ENCODE measurements at regions not wholly inside any gene's neighbourhood (a gene's known extent, or its start where the extent isn't known, plus 50 kb on each side); places are given as distances from the start of the nearest gene placed in this dataset.
A peak's percentile ranks its signal among the peaks of the same experiment; 100 is the strongest.
"Not testable (repeated sequence)": the region's sequence is repeated elsewhere in the genome, so short reads cannot be mapped to it uniquely, and the experiment has no call there.

DNA sequence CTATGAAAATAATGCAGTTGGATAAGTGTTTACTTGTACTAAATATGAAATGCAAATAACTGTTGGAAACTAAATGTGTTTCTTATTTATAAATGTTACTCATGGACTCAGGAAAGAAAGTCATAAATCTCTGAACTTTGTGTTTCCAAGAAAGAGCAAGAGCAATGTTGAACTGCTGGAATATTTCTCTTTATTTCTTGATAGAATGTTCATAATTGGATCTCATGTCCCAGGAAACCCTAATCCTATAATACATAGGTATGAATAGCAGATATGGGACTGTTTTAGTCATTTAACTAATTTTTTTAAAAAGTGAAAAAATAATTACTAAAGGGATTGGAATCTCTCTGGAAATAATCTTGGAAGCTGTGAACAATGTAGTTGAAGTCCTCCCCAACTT is 245.0 kb upstream of the ACTBL2 start:
- no peak for DNase-seq

DNA sequence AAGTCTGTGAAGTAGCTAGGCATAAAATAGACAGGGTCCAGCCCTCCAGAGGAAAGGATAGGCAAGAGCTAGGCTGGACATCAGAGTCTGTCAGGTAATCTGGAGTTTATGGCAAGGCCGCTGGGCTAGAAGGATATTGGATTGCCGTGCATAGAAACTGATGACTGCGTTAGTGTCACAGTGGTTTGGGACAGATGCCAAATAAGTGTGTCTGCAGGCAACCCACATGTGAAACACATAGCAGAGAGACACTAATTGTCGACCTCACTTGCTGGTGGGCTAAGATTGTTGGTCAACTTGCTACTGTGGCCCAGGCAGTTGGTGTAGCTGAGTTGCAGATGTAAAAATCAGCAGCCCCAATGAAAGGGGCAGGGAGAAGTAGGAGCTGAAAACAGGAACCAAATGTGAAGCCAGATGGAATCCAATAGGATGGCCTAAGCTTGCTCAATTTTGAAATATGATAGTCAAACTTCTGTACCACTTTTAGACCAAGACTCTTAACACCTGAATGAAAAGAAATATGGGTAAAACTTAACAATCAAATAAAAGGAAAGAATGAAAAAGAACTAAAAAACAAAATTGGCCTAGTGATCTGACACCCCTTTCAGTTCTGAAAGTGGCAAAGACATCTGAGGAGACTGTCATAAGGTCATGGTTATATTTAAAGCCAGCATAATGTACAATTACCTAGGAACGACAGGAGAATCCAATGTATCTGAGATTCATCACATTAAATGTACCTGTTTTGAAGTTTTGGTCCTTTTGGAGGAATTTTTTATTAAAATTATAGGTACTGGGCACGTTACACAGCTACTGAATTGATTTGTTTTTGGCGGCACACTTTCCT is 243.3 kb upstream of the ACTBL2 start:
- peak in 1 of 2 experiments; percentile 50 for DNase-seq

DNA sequence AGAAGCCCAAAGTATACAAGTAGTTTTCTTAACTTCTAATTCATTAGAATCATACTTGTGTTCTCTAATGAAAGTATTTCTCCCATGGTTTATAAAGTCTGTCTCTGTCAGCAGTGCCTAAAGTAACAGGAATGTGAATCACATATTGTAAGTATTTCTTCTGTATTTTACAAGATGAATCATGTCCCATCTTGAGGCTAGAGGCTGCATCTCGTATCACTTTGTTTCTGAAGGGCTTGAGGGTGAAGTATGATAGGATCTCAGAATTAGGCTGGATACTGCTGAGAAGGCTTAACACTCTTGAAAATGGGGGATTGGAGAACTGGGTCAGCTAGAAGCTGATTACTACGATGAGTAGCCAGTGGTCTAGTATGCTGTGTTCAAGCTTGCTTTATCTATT is 242.2 kb upstream of the ACTBL2 start:
- DNase-seq: no peak

DNA sequence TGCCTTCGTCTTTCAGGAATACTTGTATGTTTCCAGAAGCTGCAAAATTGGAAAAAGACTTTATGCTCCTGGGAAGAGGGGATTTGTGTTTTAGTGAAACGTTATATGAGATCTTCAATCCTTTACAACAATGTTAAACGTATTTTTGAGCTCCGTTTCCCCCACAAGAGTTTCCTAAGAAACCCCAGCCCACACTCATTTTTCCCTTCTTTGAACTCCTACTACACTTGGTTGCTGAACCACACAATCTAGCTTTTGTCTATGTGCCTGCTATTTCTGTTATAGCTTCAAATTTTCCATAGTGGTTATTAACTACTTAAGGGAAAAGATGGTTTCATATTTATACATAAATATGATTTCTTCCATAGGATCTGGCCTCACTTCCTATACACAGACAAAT is 238.6 kb upstream of the ACTBL2 start:
- no peak for DNase-seq

DNA sequence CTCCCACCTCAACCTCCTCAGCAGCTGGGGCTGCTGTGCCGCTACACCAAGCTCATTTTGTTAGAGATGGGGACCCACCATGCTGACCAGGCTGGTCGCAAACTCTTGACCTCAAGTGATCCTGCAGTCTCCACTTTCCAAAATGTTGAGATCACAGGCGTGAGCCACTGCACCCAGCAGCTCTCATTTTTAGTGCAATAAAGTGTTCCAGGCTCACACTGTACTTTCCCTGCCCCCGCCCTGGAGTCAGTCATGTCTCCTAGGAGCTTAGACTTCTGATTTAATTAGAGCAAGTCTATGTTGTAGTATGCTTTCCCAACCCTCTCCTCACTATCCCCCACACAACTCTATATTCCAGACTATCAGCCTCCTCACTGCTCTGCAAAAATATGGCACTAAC is 238.0 kb upstream of the ACTBL2 start:
- no peak for DNase-seq

DNA sequence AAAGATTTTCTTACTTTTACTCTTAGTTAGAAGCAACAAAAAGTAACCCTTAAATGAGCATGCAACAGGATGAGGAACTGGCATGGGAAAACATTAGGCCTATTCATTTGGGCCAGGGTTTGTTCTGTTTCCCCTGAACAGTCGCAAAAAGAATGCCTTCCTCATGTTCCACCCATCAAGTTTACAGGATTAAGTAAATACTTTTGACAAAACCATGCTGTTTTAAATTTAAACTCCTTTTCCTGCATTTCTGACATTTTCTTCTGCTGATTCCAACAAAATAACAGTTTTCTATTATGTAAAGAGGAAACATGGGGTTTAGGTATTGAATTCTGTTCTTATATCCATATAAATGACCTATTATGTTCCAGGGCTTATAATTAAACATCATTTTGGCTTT is 236.6 kb upstream of the ACTBL2 start:
- DNase-seq: no peak

DNA sequence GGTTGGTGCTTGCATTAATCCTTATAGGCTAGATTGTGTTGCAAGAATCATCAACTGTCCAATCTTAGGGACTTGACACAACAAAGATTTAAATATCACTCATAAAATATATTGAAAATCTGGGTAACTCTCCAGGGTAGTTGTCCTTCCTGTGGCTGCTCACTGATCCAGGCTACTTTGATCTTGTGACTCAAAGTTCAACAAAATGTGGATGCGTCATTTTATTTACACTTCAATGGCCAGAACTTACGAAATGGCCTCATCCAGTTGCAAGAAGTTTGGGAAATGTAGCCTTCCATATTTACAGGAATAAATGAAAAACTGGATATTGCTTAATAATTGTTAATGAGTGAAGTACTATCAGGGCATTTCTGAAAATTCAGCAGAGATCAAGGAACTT is 235.5 kb upstream of the ACTBL2 start:
- DNase-seq: peak in 1 of 2 experiments; percentile 1

DNA sequence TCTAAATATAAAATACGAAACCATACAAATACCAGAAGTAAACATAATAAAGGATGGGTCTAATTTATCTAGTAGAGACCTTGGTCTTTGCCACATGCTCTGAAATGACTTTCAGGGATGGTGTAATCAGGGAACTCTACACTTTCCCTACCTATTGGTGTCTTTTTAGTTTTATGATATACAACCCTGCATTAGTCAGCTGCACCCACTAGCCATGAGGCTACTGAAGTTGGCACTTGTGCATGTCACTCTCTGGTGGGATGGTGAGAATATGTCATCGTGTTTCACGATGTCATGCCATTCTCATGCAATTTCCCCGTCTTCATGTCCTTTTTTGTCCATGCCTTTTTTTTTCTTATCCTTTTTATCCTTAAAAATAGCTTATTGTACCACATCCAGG is 234.9 kb upstream of the ACTBL2 start:
- DNase-seq: no peak

DNA sequence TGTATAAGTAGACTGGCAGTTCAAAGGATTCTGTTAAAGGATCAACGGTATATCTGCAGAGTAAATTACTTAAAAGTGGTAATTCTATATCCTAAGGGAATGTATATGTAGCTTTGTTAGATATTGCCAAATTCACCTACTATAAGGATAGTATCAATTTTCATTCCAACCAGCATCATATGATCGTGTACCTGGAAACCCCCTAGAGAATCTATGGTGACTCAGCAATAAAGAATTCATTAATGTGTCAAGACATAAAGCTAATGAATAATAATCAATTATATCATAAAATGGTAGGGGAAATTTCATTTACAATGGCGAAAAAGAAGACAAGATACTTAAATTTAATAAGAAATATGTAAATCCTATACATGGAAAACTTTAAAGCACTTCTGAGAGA is 234.1 kb upstream of the ACTBL2 start:
- DNase-seq: no peak

DNA sequence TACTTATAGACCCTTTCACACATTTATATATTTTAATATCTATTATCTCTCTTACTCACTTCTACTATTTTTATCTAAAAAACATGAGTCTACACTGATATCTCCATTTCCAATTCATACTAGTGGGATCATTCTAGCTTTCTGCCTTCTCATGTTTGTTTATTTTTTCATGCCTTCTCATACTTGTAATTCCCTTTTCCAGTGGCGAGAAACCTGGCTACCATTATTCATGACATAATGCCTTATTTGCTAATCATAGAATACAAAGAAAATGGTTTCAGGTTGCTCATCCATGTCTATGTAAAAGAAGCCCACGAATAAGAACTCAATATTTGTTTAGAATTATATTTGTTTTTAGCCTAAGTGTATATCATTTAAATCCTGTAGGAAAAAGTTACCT is 232.7 kb upstream of the ACTBL2 start:
- no peak for DNase-seq

DNA sequence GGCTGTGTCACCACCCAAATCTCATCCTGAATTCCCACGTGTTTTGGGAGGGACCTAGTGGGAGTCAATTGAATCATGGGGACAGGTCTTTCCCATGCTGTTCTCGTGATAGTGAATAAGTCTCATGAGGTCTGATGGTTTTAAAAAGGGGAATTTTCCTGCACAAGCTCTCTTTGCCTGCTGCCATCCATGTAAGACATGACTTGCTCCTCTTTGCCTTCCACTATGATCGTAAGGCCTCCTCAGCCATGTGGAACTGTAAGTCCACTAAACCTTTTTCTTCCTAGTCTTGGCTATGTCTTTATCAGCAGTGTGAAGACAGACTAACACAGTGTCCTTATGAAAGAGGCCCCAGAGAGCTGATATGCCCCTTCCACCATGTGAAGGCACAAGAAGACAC is 230.9 kb upstream of the ACTBL2 start:
- DNase-seq: not testable (repeated sequence)

DNA sequence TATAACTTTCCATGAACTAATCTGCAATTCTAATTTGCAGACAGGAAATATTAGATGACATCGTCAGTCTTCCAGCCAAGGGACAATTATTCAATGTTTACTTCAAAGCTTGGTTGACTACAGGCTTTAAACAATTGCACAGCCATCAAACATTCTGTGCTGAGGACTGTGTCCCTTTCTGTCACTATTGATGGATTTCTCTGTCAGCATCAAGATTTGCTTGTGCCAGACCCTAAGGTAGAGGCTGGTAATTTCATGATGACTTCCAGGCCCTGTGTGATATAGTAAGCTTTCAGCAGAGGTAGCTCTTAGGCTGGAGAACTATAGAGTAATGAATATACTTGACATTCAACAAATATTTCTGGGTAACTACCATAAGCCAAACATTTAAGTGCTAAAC is 229.3 kb upstream of the ACTBL2 start:
- no peak for DNase-seq

DNA sequence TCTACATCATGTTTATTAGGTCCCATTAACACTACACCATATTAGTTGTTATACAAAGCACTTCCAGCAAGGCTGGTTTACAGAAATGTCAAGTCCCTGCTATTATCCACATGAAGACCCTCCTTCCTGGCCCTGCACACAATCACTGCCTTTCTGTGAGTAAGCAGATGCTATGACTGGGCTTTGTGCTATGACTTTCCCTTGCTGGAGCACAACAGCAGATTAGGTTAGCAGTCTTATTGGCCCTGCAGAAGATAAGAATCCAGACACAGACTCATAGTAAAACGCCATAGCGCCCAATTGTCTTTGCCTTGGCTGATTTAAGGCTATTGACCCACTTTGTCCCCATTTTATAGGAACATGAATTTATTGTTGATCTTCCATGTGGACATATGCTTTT is 228.9 kb upstream of the ACTBL2 start:
- no peak for DNase-seq

DNA sequence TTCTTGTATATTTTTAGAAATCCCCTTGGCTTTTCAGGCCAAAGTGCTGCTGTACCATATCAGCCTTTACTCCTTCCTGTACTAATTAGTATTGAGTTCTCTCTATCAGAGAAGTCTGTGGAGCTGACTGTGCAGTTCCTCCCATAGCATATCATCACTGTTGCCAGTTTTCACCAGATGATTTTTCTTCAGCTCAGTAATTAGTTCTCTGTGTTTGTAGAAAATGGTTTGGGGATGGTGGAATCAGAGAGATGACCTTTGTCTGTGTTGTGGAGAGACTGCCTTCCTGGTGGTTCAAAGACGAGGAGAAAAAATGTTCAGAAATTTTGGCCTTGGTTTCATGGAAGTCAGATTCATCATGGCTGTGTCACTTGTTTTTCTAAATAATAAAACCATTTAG is 227.5 kb upstream of the ACTBL2 start:
- no peak for DNase-seq

DNA sequence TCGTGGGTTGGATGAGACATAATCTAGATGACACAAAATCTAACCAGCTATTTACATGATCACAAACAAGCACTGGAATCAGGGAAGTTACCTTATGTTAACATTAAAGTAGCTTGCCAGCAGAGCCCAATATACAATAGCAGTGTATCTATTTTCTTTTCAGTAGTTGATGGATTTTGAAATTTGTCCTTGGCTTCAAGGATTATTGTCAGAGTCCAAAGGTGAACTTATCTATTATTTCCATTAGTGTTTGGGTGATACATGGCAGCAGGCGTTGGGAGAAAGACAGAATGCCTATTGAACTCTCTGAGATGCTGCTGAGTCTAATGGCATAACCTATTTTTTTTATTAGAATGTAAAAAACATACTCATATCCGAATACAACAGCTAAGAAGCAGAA is 223.2 kb upstream of the ACTBL2 start:
- DNase-seq: no peak

DNA sequence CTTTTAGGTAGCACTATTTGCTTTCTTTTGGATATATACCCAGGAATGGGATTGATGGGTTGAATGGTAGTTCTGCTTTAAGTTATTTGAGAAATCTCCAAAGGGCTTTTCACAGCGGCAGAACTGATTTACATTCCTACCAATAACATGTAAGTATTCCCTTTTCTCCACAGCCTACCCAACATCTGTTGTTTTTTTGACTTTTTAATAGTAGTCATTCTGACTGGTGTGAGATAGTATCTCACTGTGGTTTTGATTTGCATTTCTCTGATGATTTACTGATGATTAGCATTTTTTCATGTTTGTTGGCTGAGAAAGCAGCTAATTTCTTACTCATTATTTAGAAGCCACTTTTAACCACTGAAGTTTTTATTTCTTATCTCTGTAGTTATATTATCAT is 221.1 kb upstream of the ACTBL2 start:
- peak in 1 of 2 experiments; percentile 5 for DNase-seq

DNA sequence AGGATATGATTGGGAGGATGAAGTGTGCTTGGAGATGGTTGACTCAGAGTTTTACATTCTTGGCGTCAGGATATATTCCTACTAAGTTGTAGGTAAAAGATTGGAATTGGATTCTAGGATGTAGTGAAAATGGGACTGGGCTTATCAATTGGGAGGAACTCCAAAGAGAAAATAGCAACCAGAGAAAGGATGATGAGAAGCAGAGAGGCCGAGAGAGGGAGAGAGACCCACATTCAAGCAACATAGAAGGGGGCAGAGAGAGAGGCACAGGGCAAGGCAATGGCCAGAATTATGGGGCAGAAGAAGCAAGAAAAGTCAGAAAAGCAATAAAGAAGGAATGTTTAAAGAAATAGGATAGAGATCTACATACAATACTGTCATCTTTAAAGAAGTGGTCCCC is 217.9 kb upstream of the ACTBL2 start:
- no peak for DNase-seq

DNA sequence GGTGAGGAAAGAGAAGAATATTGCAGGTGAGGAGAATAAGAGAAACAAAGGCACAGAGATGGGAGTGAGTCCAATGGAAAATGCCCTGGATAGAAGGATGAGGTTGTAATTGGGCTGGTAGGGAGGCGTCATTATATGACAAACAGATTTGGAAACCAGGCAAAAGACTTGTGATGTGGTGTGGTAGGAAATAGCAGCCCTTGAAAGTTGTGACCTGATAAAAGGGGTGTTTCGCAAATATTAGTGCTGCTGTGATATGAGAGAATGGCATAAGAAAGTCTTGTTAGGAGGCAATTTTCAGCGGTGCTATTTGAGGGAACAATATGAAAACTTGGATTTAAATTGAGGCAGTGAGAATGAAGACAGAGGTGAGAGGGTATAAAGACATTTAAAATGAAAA is 217.5 kb upstream of the ACTBL2 start:
- DNase-seq: no peak

DNA sequence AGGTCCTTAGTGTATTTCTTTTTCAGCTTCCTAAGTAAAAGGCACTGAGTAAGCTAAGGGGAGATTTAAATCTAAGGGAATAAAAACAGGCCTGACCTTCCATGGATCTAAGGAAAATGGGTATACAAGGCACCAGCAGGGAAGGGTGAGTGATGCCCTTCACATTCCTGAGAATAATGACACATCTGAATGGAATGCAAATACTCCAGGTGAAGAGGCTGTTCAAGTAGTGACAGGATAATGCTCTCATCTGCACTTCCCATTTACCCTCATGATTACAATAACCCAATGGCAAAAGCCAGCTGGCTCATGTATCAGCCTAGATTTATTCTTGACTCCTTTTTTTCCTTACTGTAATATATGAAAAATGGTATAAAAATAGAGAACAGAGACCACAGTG is 216.2 kb upstream of the ACTBL2 start:
- peak; percentile 52 to 69 for DNase-seq

DNA sequence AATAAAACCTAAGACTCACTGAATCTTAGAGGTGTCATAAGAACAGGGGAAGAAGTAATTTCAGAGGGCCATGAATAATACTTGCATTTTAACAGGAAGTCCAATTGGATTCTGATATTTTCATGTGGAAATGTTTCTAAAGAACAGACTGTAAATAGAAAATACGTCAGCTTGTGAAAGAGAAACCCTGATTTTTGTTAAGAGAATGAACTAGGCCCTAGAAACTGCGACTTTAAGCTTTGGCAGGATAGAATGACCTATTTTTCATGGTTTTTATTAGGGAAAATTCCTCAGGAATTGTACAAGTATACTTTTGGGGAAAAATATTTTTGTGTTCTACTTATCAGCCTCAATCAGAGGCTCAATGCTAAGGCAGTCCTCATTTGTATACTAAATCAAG is 215.5 kb upstream of the ACTBL2 start:
- DNase-seq: no peak

DNA sequence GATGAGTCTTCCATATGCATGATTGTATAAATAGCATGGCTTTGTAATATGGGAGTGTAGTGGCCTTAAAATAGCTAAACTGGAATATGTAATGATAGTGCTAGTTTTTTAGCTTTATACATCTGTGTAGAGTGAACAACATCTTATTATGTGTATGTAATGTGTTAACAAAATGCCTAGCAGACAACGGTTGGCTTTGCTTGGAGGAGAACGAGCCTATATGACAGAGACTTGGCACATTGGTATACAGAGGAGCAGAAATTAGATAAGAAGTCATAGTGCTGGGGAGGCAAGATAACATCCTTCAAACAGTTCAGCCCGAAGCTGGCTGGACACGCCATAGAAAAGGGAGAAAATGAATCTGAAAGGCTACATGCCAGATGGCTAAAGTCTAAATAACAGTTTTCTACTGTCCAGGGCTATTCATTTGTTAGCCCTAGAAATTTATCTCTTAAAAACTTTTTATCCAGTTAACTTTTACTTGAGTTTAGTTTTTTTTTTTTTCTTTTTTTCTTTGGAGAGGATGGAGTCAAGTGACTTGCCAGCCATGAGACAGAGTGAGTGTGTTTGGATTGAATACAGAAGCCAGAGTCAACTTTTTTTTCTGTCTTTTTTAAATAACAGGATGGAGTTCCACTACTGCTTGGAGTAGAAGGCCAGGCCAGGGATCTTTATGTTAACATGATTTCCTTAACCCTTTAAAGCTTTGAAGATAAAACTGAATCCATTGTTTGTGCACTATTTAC is 214.4 kb upstream of the ACTBL2 start:
- DNase-seq: no peak

DNA sequence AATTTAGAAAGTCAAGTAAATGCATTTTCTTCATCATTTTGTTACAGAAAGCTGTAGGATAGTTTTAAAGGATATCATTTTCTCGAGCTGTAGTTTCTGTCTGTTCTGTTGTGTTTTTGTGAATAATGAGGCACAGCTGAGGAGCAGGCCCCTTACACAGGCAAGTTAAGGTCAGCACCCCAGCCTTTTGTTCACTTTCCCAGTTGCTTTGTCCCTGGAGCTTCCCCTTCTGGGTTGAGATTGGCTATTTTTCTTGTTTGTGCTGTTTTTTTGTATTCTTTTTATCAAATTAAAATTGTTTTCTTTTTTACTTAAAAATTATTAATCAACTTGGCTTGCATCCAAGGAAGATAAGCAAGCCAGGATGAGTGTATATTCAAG is 213.8 kb upstream of the ACTBL2 start:
- no peak for DNase-seq

DNA sequence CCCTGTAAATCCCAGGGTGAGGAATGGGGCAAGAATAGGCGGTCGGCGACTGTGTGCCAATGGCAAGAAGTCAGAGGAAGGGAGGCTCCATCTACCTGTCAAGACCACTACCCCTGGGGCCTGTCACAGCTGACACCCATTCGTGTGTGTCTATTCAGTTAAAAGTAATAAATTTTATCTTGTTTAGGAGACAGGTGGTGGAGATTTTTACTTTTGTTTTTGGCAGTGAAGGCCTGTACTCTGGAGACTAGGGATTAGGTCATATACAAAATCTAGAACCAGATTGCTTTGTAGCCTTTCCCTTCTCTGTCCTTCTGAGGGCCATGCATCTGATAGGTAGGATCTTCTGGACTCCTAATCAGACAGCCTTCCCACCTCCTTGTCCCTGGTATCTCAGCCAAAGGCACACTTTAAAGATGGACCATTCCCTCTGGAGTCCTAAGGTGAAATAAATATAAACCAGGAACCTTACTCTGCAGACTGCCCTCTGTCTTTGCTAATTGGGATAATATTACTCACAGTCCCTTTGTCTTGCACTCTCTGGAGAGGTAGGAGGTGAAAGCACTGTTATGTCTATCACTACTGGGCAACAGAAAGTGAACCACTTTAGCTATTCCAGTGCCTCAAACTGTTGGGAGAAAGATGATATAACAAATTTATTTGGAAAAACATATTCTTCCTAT is 213.2 kb upstream of the ACTBL2 start:
- no peak for DNase-seq

DNA sequence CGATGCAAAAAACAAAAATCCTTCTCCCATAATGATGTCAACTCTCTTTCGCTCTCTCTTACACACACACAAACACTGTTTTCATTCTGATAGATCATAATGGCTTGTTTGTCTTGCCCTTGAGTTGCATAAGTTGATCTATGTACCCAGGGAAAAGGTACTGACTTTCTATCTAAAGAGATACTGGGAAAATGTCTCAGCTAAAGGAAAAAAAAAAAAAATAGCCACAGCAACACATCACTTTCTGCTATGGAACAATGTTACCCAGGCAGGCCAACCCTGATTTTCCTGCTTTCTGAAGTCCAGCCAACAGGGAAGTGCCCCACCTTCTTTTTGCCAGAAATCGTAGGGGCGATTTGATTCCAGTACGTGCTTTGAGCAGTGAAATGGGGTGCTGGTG is 212.6 kb upstream of the ACTBL2 start:
- no peak for DNase-seq

All from NCI-H524 (cell line).